KMS-11 (cell line): ENCODE measurements at regions not wholly inside any gene's neighbourhood (a gene's known extent, or its start where the extent isn't known, plus 50 kb on each side); places are given as distances from the start of the nearest gene placed in this dataset.

Experiments used
- H2AFZ ChIP-seq: fragments of 200-600 bp; sonication (generic); 2 replicates; pipeline ENCODE4 v1.6.1; 2016; ENCODE audit warnings: antibody characterized with exemption, mixed run types, low read depth
- H3K27ac ChIP-seq: fragments of 200-600 bp; sonication (generic); 2 replicates; pipeline ENCODE4 v1.6.1; 2016; ENCODE audit warnings: mild to moderate bottlenecking, mixed run types
- H3K27me3 ChIP-seq: fragments of 200-600 bp; sonication (generic); 2 replicates; pipeline ENCODE4 v1.6.1; 2017; ENCODE audit warnings: mild to moderate bottlenecking, low read depth, mixed run types, moderate library complexity; ENCODE audit not compliant: insufficient read depth
- H3K36me3 ChIP-seq: fragments of 200-600 bp; sonication (generic); 2 replicates; pipeline ENCODE4 v1.6.1; 2017; ENCODE audit warnings: mild to moderate bottlenecking, mixed run types; ENCODE audit not compliant: insufficient read depth
- H3K4me1 ChIP-seq: fragments of 200-600 bp; sonication (generic); 2 replicates; pipeline ENCODE4 v1.6.1; 2016; ENCODE audit warnings: mild to moderate bottlenecking, low read depth, mixed run types; ENCODE audit not compliant: poor library complexity, severe bottlenecking
- H3K4me2 ChIP-seq: fragments of 200-600 bp; sonication (generic); 2 replicates; pipeline ENCODE4 v1.7.0; 2016; ENCODE audit warnings: mild to moderate bottlenecking, mixed run types
- H3K4me3 ChIP-seq: fragments of 200-600 bp; sonication (generic); IDR thresholded peaks from 2 replicates; pipeline ENCODE4 v1.6.1; 2017; ENCODE audit warnings: low read depth, low read length, mixed read lengths; ENCODE audit not compliant: insufficient read depth
- H3K79me2 ChIP-seq: fragments of 200-600 bp; sonication (generic); 2 replicates; pipeline ENCODE4 v1.6.1; 2016; ENCODE audit warnings: low read depth, mixed run types; ENCODE audit not compliant: insufficient read depth
- H3K9ac ChIP-seq: fragments of 200-600 bp; sonication (generic); 2 replicates; pipeline ENCODE4 v1.6.1; 2016; ENCODE audit warnings: mild to moderate bottlenecking, mixed run types
- H4K20me1 ChIP-seq: fragments of 200-600 bp; sonication (generic); 2 replicates; pipeline ENCODE4 v1.6.1; 2016; ENCODE audit warnings: mild to moderate bottlenecking, mixed run types; ENCODE audit not compliant: insufficient read depth
- CTCF ChIP-seq: fragments of 200-600 bp; sonication (generic); conservative IDR thresholded peaks from 2 replicates; pipeline ENCODE4 v1.6.1; 2017; ENCODE audit warnings: low read depth, mild to moderate bottlenecking, antibody characterized with exemption, low read length, moderate library complexity, mixed read lengths

- Histone ChIP-seq H3K27me3 (0 out of 2 replicates have a peak, but pooled peaks cover 2% of the 10 kb centered on the region), H3K36me3 (no peaks in the 10 kb centered on the region)
These were observed 65.5 kb upstream of the SLC45A1 start for GRCh38 chr1:8252266-8252951.

GRCh38 chr1:8251635-8252034 is 66.3 kb upstream of the SLC45A1 start:
- Histone ChIP-seq H3K36me3 (no peaks in the 10 kb centered on the region), H3K27ac (no peak overlapping the region)

More at GRCh38 chr1:8252266-8252951, 65.5 kb upstream of the SLC45A1 start:
- no peak overlapping the region for H3K27ac ChIP-seq
- H3K4me3 ChIP-seq: no peak overlapping the region
- no peak overlapping the region for H3K9ac ChIP-seq
- H3K79me2 ChIP-seq: no peaks in the 10 kb centered on the region
- no peak for TF ChIP-seq CTCF
- H4K20me1 ChIP-seq: no peaks in the 10 kb centered on the region
- no peak overlapping the region for H3K4me2 ChIP-seq
- H3K4me1 ChIP-seq: no peaks in the 10 kb centered on the region
- no peak overlapping the region for H2AFZ ChIP-seq

GRCh38 chr1:8249838-8250237 is 68.1 kb upstream of the SLC45A1 start:
- Histone ChIP-seq H3K4me1 (no peaks in the 10 kb centered on the region), H3K27ac (no peak overlapping the region), H3K4me3 (no peak overlapping the region), H3K4me2 (no peak overlapping the region), H3K36me3 (no peaks in the 10 kb centered on the region), H3K79me2 (no peaks in the 10 kb centered on the region), H2AFZ (no peak overlapping the region), H3K9ac (no peak overlapping the region), H4K20me1 (no peaks in the 10 kb centered on the region), H3K27me3 (no peaks in the 10 kb centered on the region)
- TF ChIP-seq CTCF: no peak

More at GRCh38 chr1:8251635-8252034, 66.3 kb upstream of the SLC45A1 start:
- TF ChIP-seq CTCF: no peak
- Histone ChIP-seq H3K27me3 (no peaks in the 10 kb centered on the region), H3K9ac (no peak overlapping the region), H3K4me3 (no peak overlapping the region), H3K79me2 (no peaks in the 10 kb centered on the region), H3K4me2 (no peak overlapping the region), H3K4me1 (no peaks in the 10 kb centered on the region), H2AFZ (no peak overlapping the region), H4K20me1 (no peaks in the 10 kb centered on the region)

GRCh38 chr1:8247811-8248436 is 70.0 kb upstream of the SLC45A1 start:
- no peaks in the 10 kb centered on the region for H3K36me3 ChIP-seq
- H3K79me2 ChIP-seq: no peaks in the 10 kb centered on the region
- H2AFZ ChIP-seq: no peak overlapping the region
- no peaks in the 10 kb centered on the region for H4K20me1 ChIP-seq
- H3K4me3 ChIP-seq: no peak overlapping the region
- no peaks in the 10 kb centered on the region for H3K27me3 ChIP-seq
- no peak overlapping the region for H3K9ac ChIP-seq
- no peaks in the 10 kb centered on the region for H3K4me1 ChIP-seq
- H3K27ac ChIP-seq: no peak overlapping the region
- no peak for TF ChIP-seq CTCF
- H3K4me2 ChIP-seq: no peak overlapping the region
